Left hindlimb (tissue), 1 donor: ENCODE measurements at regions not wholly inside any gene's neighbourhood (a gene's known extent, or its start where the extent isn't known, plus 50 kb on each side); places are given as distances from the start of the nearest gene placed in this dataset.
"Not testable (repeated sequence)": the region's sequence is repeated elsewhere in the genome, so short reads cannot be mapped to it uniquely, and the experiment has no call there.

Experiments
- DNase-seq: peaks from one replicate; pipeline ENCODE4 v3.0.0-alpha.2; 2018

- DNase-seq = no peak
Measured at GRCh38 chrX:102784550-102784949, 64.0 kb downstream of the GPRASP3 start.

- no peak for DNase-seq
Measured at GRCh38 chrX:102787283-102787682, 66.7 kb downstream of the GPRASP3 start.

GRCh38 chrX:102808336-102808735 is 87.8 kb downstream of the GPRASP3 start:
- DNase-seq = no peak

- DNase-seq = not testable (repeated sequence)
Measured at GRCh38 chrX:102818269-102818668, 97.7 kb downstream of the GPRASP3 start.

GRCh38 chrX:102832661-102833060 is 104.4 kb upstream of the RAB40AL start:
- DNase-seq = no peak

GRCh38 chrX:102833136-102833535 is 103.9 kb upstream of the RAB40AL start:
- no peak for DNase-seq

GRCh38 chrX:102835504-102836146 is 101.4 kb upstream of the RAB40AL start:
- DNase-seq = no peak

GRCh38 chrX:102837847-102838246 is 99.2 kb upstream of the RAB40AL start:
- no peak for DNase-seq

GRCh38 chrX:102840871-102841705 is 96.0 kb upstream of the RAB40AL start:
- no peak for DNase-seq

- DNase-seq = no peak
Measured at GRCh38 chrX:102841706-102842003, 95.4 kb upstream of the RAB40AL start.

GRCh38 chrX:102845020-102845419 is 92.1 kb upstream of the RAB40AL start:
- DNase-seq = no peak

GRCh38 chrX:102846544-102847236 is 90.4 kb upstream of the RAB40AL start:
- no peak for DNase-seq

GRCh38 chrX:102847362-102847761 is 89.7 kb upstream of the RAB40AL start:
- no peak for DNase-seq

GRCh38 chrX:102849396-102849795 is 87.7 kb upstream of the RAB40AL start:
- DNase-seq = no peak

GRCh38 chrX:102858826-102859549 is 78.1 kb upstream of the RAB40AL start:
- DNase-seq = not testable (repeated sequence)

- DNase-seq = no peak
Measured at GRCh38 chrX:102859550-102859871, 77.6 kb upstream of the RAB40AL start.

- DNase-seq = no peak
Measured at GRCh38 chrX:102860235-102860634, 76.8 kb upstream of the RAB40AL start.

- DNase-seq = peak; percentile 85
Measured at GRCh38 chrX:102863735-102864134, 73.3 kb upstream of the RAB40AL start.

GRCh38 chrX:102866981-102867656 is 70.0 kb upstream of the RAB40AL start:
- no peak for DNase-seq

- no peak for DNase-seq
Measured at GRCh38 chrX:102883491-102883890, 53.6 kb upstream of the RAB40AL start.
